22Rv1 (cell line): ENCODE measurements at regions not wholly inside any gene's neighbourhood (a gene's known extent, or its start where the extent isn't known, plus 50 kb on each side); places are given as distances from the start of the nearest gene placed in this dataset.

Experiments used
- H3K27ac ChIP-seq: fragments of 450-650 bp; 2 replicates; pipeline ENCODE4 v1.5.1; 2017
- CTCF ChIP-seq: fragments of 450-650 bp; IDR thresholded peaks from 2 replicates; pipeline ENCODE4 v1.5.1; 2017; ENCODE audit warnings: mild to moderate bottlenecking
- ZFX ChIP-seq: fragments of 450-650 bp; IDR thresholded peaks from 2 replicates; pipeline ENCODE4 v1.6.1; 2017; ENCODE audit warnings: antibody characterized with exemption, borderline replicate concordance

GRCh38 chr9:120258096-120258495 is 321.9 kb downstream of the CDK5RAP2 start:
- TF ChIP-seq CTCF = no peak
- no peak for TF ChIP-seq ZFX
- no peak overlapping the region for H3K27ac ChIP-seq

- H3K27ac ChIP-seq = no peak overlapping the region
- TF ChIP-seq ZFX = no peak
- no peak for TF ChIP-seq CTCF
These were observed 322.5 kb downstream of the CDK5RAP2 start for GRCh38 chr9:120257483-120257882.

GRCh38 chr9:120256146-120256545 is 323.8 kb downstream of the CDK5RAP2 start:
- H3K27ac ChIP-seq = no peak overlapping the region
- TF ChIP-seq CTCF (no peak), ZFX (no peak)

- no peak for TF ChIP-seq CTCF
- TF ChIP-seq ZFX = no peak
- H3K27ac ChIP-seq = no peak overlapping the region
These were observed 327.7 kb downstream of the CDK5RAP2 start for GRCh38 chr9:120252248-120252647.

GRCh38 chr9:120242116-120242811 is 337.7 kb downstream of the CDK5RAP2 start:
- no peak for TF ChIP-seq ZFX
- TF ChIP-seq CTCF = no peak
- no peak overlapping the region for H3K27ac ChIP-seq

- TF ChIP-seq CTCF (no peak), ZFX (no peak)
- H3K27ac ChIP-seq = no peak overlapping the region
These were observed 343.4 kb downstream of the CDK5RAP2 start for GRCh38 chr9:120236596-120236995.

- TF ChIP-seq ZFX = no peak
- TF ChIP-seq CTCF = no peak
These were observed 344.9 kb downstream of the CDK5RAP2 start for GRCh38 chr9:120235081-120235480.

More at GRCh38 chr9:120235081-120235480, 344.9 kb downstream of the CDK5RAP2 start:
- no peak overlapping the region for H3K27ac ChIP-seq
